BE2C (cell line): ENCODE measurements at regions not wholly inside any gene's neighbourhood (a gene's known extent, or its start where the extent isn't known, plus 50 kb on each side); places are given as distances from the start of the nearest gene placed in this dataset.
A peak's percentile ranks its signal among the peaks of the same experiment; 100 is the strongest.

Source experiments
- DNase-seq: peaks from one replicate; pipeline ENCODE4 v3.0.0-alpha.2; 2020
- H3K27me3 ChIP-seq: fragments of 250-450 bp; sonication (Bioruptor Pico); 2 replicates; pipeline ENCODE4 v1.5.1; 2020; ENCODE audit warnings: mild to moderate bottlenecking
- H3K36me3 ChIP-seq: fragments of 250-450 bp; sonication (Bioruptor Pico); 2 replicates; pipeline ENCODE4 v1.5.1; 2020; ENCODE audit warnings: mild to moderate bottlenecking
- H3K4me1 ChIP-seq: fragments of 250-450 bp; sonication (Bioruptor Pico); 2 replicates; pipeline ENCODE4 v1.5.1; 2020
- H3K4me3 ChIP-seq: 2 replicates; pipeline ENCODE4 v1.5.1; 2011; ENCODE audit warnings: low read depth, low read length
- H3K9me3 ChIP-seq: fragments of 250-450 bp; sonication (Bioruptor Pico); 2 replicates; pipeline ENCODE4 v1.5.1; 2020
- TF ChIP-seq, protein P1 (sequence below): IDR thresholded peaks from 2 replicates; pipeline ENCODE4 v1.5.1; 2012; ENCODE audit warnings: mild to moderate bottlenecking, low read depth, low read length

DNA sequence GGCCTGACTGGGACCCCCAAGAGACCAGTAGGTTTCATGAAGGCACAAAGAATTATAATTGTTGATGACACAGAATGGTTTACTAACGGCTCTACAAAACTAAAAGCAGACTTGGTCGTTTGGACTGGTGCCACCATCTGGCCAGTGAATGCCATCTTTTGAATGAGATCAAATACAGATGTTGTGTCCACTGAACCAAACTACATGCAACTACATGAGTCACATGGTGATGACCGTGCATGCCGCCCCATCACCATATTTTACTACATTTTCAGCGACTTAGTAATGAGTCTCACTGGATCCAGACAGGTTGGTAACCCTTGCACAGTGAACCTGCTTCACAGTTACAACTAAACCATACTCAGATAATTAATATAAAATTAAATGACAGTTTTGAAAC is 803.3 kb downstream of the DIPK2A start:
- peak; percentile 50 for DNase-seq
- H3K9me3 ChIP-seq, result no peaks in the 10 kb centered on the region
- H3K27me3 ChIP-seq, result no peaks in the 10 kb centered on the region
- H3K4me1 ChIP-seq, result peaks cover 14% of the 10 kb centered on the region
- no peaks in the 10 kb centered on the region for H3K36me3 ChIP-seq
- TF ChIP-seq, protein P1, sequence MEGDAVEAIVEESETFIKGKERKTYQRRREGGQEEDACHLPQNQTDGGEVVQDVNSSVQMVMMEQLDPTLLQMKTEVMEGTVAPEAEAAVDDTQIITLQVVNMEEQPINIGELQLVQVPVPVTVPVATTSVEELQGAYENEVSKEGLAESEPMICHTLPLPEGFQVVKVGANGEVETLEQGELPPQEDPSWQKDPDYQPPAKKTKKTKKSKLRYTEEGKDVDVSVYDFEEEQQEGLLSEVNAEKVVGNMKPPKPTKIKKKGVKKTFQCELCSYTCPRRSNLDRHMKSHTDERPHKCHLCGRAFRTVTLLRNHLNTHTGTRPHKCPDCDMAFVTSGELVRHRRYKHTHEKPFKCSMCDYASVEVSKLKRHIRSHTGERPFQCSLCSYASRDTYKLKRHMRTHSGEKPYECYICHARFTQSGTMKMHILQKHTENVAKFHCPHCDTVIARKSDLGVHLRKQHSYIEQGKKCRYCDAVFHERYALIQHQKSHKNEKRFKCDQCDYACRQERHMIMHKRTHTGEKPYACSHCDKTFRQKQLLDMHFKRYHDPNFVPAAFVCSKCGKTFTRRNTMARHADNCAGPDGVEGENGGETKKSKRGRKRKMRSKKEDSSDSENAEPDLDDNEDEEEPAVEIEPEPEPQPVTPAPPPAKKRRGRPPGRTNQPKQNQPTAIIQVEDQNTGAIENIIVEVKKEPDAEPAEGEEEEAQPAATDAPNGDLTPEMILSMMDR, result peak; percentile 23; the same call in 1 of the 2 replicates
- H3K4me3 ChIP-seq, result no peak overlapping the region

GRCh38 chr3:144775551-144775950 is 803.9 kb downstream of the DIPK2A start:
- Histone ChIP-seq H3K36me3 (no peaks in the 10 kb centered on the region), H3K9me3 (no peaks in the 10 kb centered on the region), H3K4me3 (no peak overlapping the region), H3K27me3 (no peaks in the 10 kb centered on the region), H3K4me1 (peaks cover 14% of the 10 kb centered on the region)
- TF ChIP-seq, protein P1, result no peak
- DNase-seq, result no peak

GRCh38 chr3:144777906-144778305 is 806.3 kb downstream of the DIPK2A start:
- H3K36me3 ChIP-seq, result no peaks in the 10 kb centered on the region
- H3K27me3 ChIP-seq, result no peaks in the 10 kb centered on the region
- DNase-seq, result no peak
- H3K4me3 ChIP-seq, result no peak overlapping the region
- TF ChIP-seq, protein P1, result no peak
- H3K9me3 ChIP-seq, result no peaks in the 10 kb centered on the region
- peaks cover 14% of the 10 kb centered on the region for H3K4me1 ChIP-seq

GRCh38 chr3:144791034-144791433 is 819.4 kb downstream of the DIPK2A start:
- Histone ChIP-seq H3K36me3 (no peaks in the 10 kb centered on the region), H3K9me3 (no peaks in the 10 kb centered on the region), H3K4me3 (no peak overlapping the region), H3K4me1 (no peaks in the 10 kb centered on the region), H3K27me3 (no peaks in the 10 kb centered on the region)
- TF ChIP-seq, protein P1, result no peak
- DNase-seq, result no peak

DNA sequence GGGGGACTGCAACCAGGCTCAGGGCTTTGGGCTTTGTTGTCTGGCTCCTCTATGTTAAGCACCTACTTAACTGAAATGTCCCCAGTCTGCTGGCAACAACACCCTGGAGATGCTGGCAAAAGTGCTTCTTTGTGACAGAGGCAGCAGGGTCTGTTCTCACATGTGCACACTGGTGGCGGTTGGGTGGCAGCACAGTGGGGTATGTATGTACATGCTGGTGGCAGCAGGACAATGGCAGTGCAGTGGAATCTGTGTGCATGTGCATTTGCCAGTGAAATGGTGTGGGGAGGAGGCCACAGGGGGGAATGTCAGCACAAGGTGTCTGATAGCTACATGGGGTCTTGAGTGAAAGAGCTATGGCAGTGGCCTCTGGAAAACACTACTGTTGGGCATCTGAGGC is 830.3 kb downstream of the DIPK2A start:
- H3K27me3 ChIP-seq, result no peaks in the 10 kb centered on the region
- no peak for DNase-seq
- H3K4me3 ChIP-seq, result no peak overlapping the region
- H3K36me3 ChIP-seq, result no peaks in the 10 kb centered on the region
- no peaks in the 10 kb centered on the region for H3K4me1 ChIP-seq
- TF ChIP-seq, protein P1, result no peak
- H3K9me3 ChIP-seq, result no peaks in the 10 kb centered on the region

GRCh38 chr3:144809380-144809779 is 837.8 kb downstream of the DIPK2A start:
- Histone ChIP-seq H3K27me3 (no peaks in the 10 kb centered on the region), H3K4me3 (no peak overlapping the region), H3K9me3 (no peaks in the 10 kb centered on the region), H3K4me1 (no peaks in the 10 kb centered on the region), H3K36me3 (no peaks in the 10 kb centered on the region)
- TF ChIP-seq, protein P1, result no peak
- no peak for DNase-seq
